GM12891 (cell line): ENCODE measurements at regions not wholly inside any gene's neighbourhood (a gene's known extent, or its start where the extent isn't known, plus 50 kb on each side); places are given as distances from the start of the nearest gene placed in this dataset.

ENCODE experiments used
- POLR2A ChIP-seq: IDR thresholded peaks from 2 replicates; pipeline ENCODE4 v1.6.1; 2011; ENCODE audit warnings: low read depth, low read length, control low read depth
- POU2F2 ChIP-seq: IDR thresholded peaks from 2 replicates; pipeline ENCODE4 v1.6.1; 2011; ENCODE audit warnings: low read depth, mild to moderate bottlenecking, control low read depth, low read length, moderate library complexity
- SPI1 ChIP-seq: IDR thresholded peaks from 2 replicates; pipeline ENCODE4 v1.6.1; 2011; ENCODE audit warnings: low read depth, low read length, control low read depth

- TF ChIP-seq POLR2A = no peak
- no peak for TF ChIP-seq SPI1
- TF ChIP-seq POU2F2 = no peak
Measured at GRCh38 chr6:15143540-15143939, 102.3 kb upstream of the JARID2 start.
